Liver (tissue), 8 donors: ENCODE measurements at regions not wholly inside any gene's neighbourhood (a gene's known extent, or its start where the extent isn't known, plus 50 kb on each side); places are given as distances from the start of the nearest gene placed in this dataset.
A peak's percentile ranks its signal among the peaks of the same experiment; 100 is the strongest.

Source experiments
- DNase-seq: peaks from one replicate; pipeline ENCODE4 v3.0.0-alpha.2; 2017; ENCODE audit warnings: low spot score
- H3K27ac ChIP-seq, 2 donors: one replicate each; pipeline ENCODE4 v1.7.0; 2013; ENCODE audit warnings: inconsistent platforms in 2 of 2, low read length in 2 of 2, control low read depth in 1 of 2, low read depth in 1 of 2, mild to moderate bottlenecking in 1 of 2
- H3K27me3 ChIP-seq, 4 donors: one replicate each; pipeline versions ENCODE4 v1.6.1 to v1.7.0; 2013; ENCODE audit warnings: low read length in 3 of 4, inconsistent platforms in 1 of 4, mild to moderate bottlenecking in 1 of 4, moderate library complexity in 1 of 4; ENCODE audit not compliant: control insufficient read depth in 4 of 4, insufficient read depth in 4 of 4
- H3K36me3 ChIP-seq, 4 donors: one replicate each; pipeline versions ENCODE4 v1.6.1 to v1.7.0; 2013; ENCODE audit warnings: low read length in 3 of 4, mild to moderate bottlenecking in 3 of 4, low read depth in 1 of 4, moderate library complexity in 1 of 4; ENCODE audit not compliant: control insufficient read depth in 4 of 4, insufficient read depth in 3 of 4
- H3K4me1 ChIP-seq, 4 donors: one replicate each; pipeline versions ENCODE4 v1.6.1 to v1.7.0; 2013; ENCODE audit warnings: low read length in 3 of 4, mild to moderate bottlenecking in 3 of 4, moderate library complexity in 1 of 4; ENCODE audit not compliant: control insufficient read depth in 4 of 4, insufficient read depth in 4 of 4
- H3K4me3 ChIP-seq, 3 donors: one replicate each; pipeline versions ENCODE4 v1.6.1 to v1.7.0; 2013; ENCODE audit warnings: low read length in 3 of 3, control low read depth in 1 of 3, low read depth in 1 of 3, mild to moderate bottlenecking in 1 of 3
- H3K9ac ChIP-seq, 2 donors: one replicate each; pipeline ENCODE4 v1.7.0; 2013; ENCODE audit warnings: low read length in 2 of 2, mild to moderate bottlenecking in 2 of 2, moderate library complexity in 2 of 2, control low read depth in 1 of 2, low read depth in 1 of 2
- H3K9me3 ChIP-seq, 4 donors: one replicate each; pipeline versions ENCODE4 v1.6.1 to v1.7.0; 2013; ENCODE audit warnings: low read length in 3 of 4; ENCODE audit not compliant: control insufficient read depth in 4 of 4
- ATF3 ChIP-seq: IDR thresholded peaks from 2 replicates; pipeline ENCODE4 v1.6.1; 2016; ENCODE audit warnings: antibody characterized with exemption
- CTCF ChIP-seq: fragments of 150-350 bp; IDR thresholded peaks from 2 replicates; pipeline ENCODE4 v1.5.1; 2017; ENCODE audit warnings: improper control_type of control experiment, low read depth, low read length; ENCODE audit not compliant: missing input control
- EGR1 ChIP-seq, 2 donors: IDR thresholded peaks; 2 replicates each; pipeline ENCODE4 v1.6.1; 2016 to 2018; ENCODE audit warnings: antibody characterized with exemption in 2 of 2, low read depth in 2 of 2
- FOXA1 ChIP-seq: IDR thresholded peaks from 2 replicates; pipeline ENCODE4 v1.6.1; 2016; ENCODE audit warnings: antibody characterized with exemption
- FOXA2 ChIP-seq: IDR thresholded peaks from 2 replicates; pipeline ENCODE4 v1.6.1; 2016; ENCODE audit warnings: antibody characterized with exemption
- GABPA ChIP-seq, 2 donors: IDR thresholded peaks in 1 of 2; conservative IDR thresholded peaks in 1 of 2; 2 replicates each; pipeline ENCODE4 v1.6.1; 2016; ENCODE audit warnings: antibody characterized with exemption in 2 of 2, mild to moderate bottlenecking in 1 of 2, moderate library complexity in 1 of 2
- HNF4A ChIP-seq, 2 donors: conservative IDR thresholded peaks; 2 replicates each; pipeline ENCODE4 v1.6.1; 2016; ENCODE audit warnings: antibody characterized with exemption in 2 of 2, mild to moderate bottlenecking in 2 of 2
- HNF4G ChIP-seq: IDR thresholded peaks from 2 replicates; pipeline ENCODE4 v1.6.1; 2016; ENCODE audit warnings: antibody characterized with exemption
- JUND ChIP-seq, 2 donors: IDR thresholded peaks; 2 replicates each; pipeline ENCODE4 v1.6.1; 2016; ENCODE audit warnings: antibody characterized with exemption in 2 of 2
- MAX ChIP-seq: IDR thresholded peaks from 2 replicates; pipeline ENCODE4 v1.6.1; 2016; ENCODE audit warnings: antibody characterized with exemption
- NR2F2 ChIP-seq: IDR thresholded peaks from 2 replicates; pipeline ENCODE4 v1.6.1; 2016; ENCODE audit warnings: antibody characterized with exemption
- RAD21 ChIP-seq, 2 donors: IDR thresholded peaks; 2 replicates each; pipeline ENCODE4 v1.6.1; 2016; ENCODE audit warnings: antibody characterized with exemption in 2 of 2, mild to moderate bottlenecking in 2 of 2
- REST ChIP-seq: IDR thresholded peaks from 2 replicates; pipeline ENCODE4 v1.6.1; 2016; ENCODE audit warnings: antibody characterized with exemption, mild to moderate bottlenecking
- RXRA ChIP-seq, 2 donors: IDR thresholded peaks; 2 replicates each; pipeline ENCODE4 v1.6.1; 2017 to 2018; ENCODE audit warnings: antibody characterized with exemption in 2 of 2, mild to moderate bottlenecking in 1 of 2
- SP1 ChIP-seq: IDR thresholded peaks from 2 replicates; pipeline ENCODE4 v1.6.1; 2018; ENCODE audit warnings: antibody characterized with exemption, mild to moderate bottlenecking
- TAF1 ChIP-seq: conservative IDR thresholded peaks from 2 replicates; pipeline ENCODE4 v1.6.1; 2016; ENCODE audit warnings: antibody characterized with exemption, mild to moderate bottlenecking
- YY1 ChIP-seq: IDR thresholded peaks from 2 replicates; pipeline ENCODE4 v1.6.1; 2016; ENCODE audit warnings: antibody characterized with exemption, mild to moderate bottlenecking
- ZBTB33 ChIP-seq: IDR thresholded peaks from 2 replicates; pipeline ENCODE4 v1.6.1; 2016; ENCODE audit warnings: antibody characterized with exemption
- WGBS: extraction: QIAGEN DNeasy Blood & Tissue Kit; methylation state at CpG from one replicate; pipeline ENCODE4 v1.1.7; 2013; 5-methylcytosine and 5-hydroxymethylcytosine counted together
- donor health status: healthy.
- donor health status: healthy.
- donor health status: healthy.
- donor health status: healthy.
- donor health status: healthy.

GRCh38 chr1:234983564-234984238 lies 144.9 kb downstream of the TOMM20 start:
- DNase-seq = no peak
- Histone ChIP-seq H3K4me3 (no peak overlapping the region), H3K9ac (no peak overlapping the region), H3K4me1 (peaks cover 16 to 35% (median 19%) of the 10 kb centered on the region in 4 donors), H3K9me3 (no peaks in the 10 kb centered on the region), H3K27me3 (no peaks in the 10 kb centered on the region), H3K27ac (peak overlapping the region; percentile 43 to 70), H3K36me3 (no peaks in the 10 kb centered on the region)
- 87% methylated on average over 7 of the region's 7 CpGs for WGBS
- TF ChIP-seq TAF1 (no peak), ATF3 (no peak), MAX (no peak), FOXA2 (no peak), REST (no peak), CTCF (no peak), JUND (IDR thresholded peaks at IDR 0.05) (no peak), FOXA1 (no peak), YY1 (no peak), SP1 (no peak), HNF4G (no peak), ZBTB33 (no peak), HNF4A (conservative IDR thresholded peaks at IDR 0.05) (no peak), EGR1 (IDR thresholded peaks at IDR 0.05; ENCODE audit: low read depth in 2 of 2) (no peak), RAD21 (IDR thresholded peaks at IDR 0.05) (no peak), GABPA (IDR thresholded peaks at IDR 0.05 in 1 of 2, conservative IDR thresholded peaks at IDR 0.05 in 1 of 2) (no peak), NR2F2 (no peak), RXRA (IDR thresholded peaks at IDR 0.05) (no peak)
